GM18858 (cell line): ENCODE measurements at regions not wholly inside any gene's neighbourhood (a gene's known extent, or its start where the extent isn't known, plus 50 kb on each side); places are given as distances from the start of the nearest gene placed in this dataset.
"Not testable (repeated sequence)": the region's sequence is repeated elsewhere in the genome, so short reads cannot be mapped to it uniquely, and the experiment has no call there.

Experiments
- ATAC-seq: cut with Tn5 transposase; IDR thresholded peaks from one replicate; pipeline ENCODE4 v1.9.1; 2021; ENCODE audit not compliant: unreplicated experiment

DNA sequence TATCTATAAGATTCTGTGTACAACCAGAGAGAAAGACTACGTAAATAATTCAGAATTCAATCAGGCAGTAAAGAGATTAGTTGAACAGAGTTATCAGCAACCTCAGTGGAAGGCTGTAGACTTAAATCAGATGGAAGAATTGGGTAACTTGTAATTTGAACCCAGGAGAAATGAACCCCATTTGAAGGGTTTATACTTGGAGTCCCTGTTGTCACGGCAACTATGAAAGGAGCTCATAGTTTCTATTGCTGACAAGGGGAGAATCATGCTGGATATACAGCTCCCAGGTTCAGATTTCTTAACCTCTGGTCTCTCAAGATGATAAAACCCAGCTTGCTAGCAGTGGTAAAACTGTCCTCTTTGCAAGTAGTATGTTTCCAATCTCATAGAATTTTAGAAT, 54.4 kb upstream of the BMP4 start:
- no peak for ATAC-seq

DNA sequence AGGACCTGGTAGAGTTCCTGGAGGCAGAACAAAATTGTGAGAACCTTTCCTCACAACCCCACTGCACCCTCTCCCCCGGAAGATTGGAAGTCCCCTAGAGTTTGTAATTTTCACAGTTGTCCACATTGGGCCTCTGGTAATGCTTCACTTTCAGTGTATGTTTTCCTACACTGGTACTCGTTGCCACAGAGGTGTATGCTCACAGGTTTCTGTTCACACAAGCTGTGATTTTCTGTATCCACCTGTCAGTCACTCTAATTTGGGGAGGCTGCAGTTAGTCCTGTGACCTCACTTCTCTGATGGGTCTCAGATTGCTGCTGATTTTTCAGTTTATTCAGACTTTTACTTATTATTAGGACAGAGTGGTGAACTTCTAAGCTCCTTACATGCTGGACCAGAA, 66.4 kb upstream of the BMP4 start:
- no peak for ATAC-seq

DNA sequence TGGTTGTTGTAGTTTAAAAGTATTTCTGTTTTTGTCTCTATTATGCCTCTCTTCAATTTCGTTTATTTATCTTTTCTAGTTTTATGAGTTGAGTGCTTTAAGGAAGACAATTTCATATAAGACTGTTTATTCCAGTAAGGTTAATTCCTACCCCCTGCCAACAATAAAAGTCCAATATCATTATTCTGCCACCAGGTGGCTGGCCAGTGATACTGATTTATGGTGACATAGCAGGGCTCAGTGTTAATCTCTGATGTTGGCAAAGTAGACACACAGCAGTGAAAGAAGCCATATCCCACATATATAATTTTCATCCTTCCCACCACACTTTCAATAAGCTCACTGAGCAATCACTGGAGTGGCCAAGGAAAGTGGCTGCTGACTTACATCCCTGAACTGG, 69.0 kb upstream of the BMP4 start:
- no peak for ATAC-seq

DNA sequence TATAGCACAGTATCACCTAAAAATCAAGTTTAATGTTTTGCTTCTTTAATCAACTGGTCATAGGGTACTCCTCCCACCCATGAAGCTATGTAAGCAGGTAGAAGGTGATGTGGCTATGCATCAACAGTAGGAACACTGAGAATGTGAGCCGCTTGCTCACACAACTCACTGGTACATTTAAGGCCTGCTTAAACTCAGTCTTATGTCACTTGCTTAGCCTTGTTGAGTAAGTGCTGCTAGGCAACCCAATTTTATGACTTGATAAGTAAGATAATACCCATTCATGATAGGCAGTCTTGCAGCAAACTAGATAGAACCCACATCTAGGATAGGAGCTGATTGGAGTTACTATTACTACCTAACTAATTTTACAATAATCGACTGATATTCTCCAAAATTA, 70.0 kb upstream of the BMP4 start:
- ATAC-seq = no peak

DNA sequence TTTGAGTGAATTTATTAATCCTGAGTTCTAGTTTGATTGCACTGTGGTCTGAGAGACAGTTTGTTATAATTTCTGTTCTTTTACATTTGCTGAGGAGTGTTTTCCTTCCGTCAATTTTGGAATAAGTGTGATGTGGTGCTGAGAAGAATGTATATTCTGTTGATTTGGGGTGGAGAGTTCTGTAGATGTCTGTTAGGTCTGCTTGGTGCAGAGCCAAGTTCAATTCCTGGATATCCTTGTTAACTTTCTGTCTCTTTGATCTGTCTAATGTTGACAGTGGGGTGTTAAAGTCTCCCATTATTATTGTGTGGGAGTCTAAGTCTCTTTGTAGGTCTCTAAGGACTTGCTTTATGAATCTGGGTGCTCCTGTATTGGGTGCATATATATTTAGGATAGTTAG, 74.4 kb upstream of the BMP4 start:
- ATAC-seq = not testable (repeated sequence)

DNA sequence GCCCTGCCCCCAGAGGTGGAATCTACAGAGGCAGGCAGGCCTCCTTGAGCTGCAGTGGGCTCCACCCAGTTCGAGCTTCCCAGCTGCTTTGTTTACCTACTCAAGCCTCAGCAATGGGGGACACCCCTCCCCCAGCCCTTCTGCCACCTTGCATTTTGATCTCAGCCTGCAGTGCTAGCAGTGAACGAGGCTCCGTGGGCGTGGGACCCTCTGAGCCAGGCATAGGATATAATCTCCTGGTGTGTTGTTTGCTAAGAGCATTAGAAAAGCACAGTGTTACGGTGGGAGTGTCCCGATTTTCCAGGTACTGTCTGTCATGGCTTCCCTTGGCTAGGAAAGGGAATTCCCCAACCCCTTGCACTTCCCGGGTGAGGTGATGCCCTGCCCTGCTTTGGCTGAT, 76.7 kb upstream of the BMP4 start:
- ATAC-seq = not testable (repeated sequence)

DNA sequence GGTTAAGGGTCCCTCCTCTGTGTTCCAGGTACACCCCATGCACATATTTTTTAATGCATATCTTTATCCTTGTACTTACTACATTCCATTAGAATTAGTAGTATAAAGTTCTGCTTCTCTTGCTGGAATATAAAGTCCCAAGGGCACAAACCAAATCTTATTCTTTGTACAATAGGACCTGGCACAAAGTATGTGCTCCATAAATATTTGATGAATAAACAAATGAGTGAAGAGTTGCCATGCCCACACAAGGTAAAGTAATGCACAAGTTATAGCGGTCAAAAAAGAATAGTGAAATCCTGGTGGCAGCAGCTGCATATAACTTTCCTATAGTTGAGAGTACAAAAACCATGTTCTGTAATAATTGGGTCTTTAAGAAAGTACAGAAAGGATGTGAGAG, 82.1 kb upstream of the BMP4 start:
- no peak for ATAC-seq

DNA sequence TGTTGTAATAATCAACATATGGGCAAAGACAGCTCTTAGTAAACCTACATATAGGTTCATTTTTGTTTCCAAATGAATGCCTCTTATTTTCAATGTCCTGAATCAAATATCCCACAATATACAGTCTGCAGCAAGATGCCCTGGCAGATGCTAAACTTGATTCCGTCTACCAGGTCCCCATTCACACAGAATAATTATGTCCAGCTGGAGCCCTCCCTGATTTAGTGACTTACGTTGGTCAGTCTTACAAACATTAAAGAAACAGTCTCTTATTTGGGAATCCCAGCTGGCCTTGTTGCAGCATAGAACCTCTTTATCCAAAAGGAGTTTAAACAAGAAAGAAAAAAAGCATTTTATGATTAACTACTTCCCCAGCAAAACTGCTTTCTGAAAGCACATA, 82.7 kb upstream of the BMP4 start:
- ATAC-seq = no peak

DNA sequence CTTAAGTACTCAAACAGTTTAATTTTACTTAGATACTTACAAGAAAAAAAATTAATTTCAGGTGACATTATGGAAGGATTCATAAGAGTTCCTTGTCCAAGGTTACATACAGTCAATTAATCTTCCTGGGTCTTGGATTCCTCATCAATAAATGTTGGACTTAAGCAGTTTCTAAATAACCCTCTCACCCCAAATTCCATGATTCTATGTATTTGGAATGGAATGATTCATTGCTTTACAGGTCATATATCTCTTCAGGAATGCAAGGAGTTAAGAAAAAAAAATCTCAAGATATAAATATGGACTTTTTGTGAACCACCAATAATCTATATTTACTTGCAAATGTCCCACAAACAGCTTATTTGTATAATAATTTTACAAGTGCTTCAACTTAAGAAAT, 84.2 kb upstream of the BMP4 start:
- no peak for ATAC-seq

DNA sequence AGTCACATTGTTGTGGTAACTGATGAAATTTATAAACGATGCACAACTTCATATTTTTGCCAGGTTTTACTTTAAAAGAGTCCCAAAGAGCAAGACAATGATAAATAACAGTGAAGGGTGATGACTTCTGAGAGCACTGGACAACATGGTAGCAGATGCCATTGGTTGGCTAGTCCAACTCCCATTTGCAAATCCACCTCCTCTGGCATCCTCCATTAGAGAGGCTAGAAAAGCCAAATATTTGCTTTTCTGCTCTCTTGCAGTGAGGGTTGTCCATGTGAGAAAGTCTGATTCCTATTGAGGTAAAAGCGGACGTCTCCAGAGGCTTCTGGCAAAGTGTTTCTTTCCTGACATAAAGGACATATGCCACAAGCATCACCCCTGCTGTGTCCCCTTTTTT, 89.6 kb upstream of the BMP4 start:
- no peak for ATAC-seq

DNA sequence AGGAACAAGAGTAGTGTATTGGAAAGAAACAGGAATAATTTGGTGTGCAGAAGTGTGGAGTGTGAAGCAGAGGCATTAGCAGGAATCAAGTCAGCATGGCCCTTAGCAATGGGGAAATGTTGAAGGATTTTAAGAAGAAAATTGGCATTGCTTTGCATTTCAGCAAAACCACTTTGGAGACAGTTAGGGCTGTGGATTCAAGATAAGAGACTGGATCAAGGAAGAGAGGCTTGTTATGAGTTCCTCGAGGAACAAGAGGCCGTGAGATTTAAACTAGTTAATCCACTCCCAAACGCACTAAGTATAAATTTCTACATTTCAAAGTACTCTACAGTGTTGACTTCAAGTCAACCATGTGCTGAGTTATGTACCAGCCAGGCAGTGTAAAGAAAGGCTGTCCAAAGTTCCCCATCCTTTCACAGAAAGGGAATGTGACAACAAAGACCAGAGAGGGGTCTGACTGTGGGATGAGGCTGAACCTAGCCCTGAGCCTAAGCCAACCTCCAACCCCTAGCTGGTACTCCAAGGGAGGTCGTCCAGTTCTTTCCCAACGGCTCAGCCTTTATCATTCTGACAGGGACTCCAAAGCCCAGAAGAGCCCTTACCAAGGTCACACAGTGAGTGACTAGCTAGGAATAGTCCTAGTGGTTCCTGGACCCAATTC, 91.2 kb upstream of the BMP4 start:
- no peak for ATAC-seq

DNA sequence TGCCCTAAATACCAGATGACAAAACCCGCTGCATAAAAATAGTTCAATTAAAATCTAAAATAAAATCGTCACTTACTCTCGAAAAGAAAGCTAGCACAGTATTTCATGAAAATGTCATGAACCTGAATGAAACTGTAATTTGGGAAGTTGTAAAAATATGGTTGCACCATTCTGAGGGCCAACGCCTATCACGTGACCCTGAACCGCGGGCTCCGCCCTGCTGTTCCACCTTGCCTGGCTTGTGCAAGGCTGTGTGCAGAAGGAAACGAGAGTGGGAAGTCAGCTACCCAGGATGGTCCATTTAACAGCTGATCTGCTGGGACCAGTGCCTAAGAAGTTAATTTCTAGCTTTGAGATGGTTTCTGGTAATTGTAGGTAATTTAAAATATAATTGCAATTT, 91.7 kb upstream of the BMP4 start:
- ATAC-seq = no peak

DNA sequence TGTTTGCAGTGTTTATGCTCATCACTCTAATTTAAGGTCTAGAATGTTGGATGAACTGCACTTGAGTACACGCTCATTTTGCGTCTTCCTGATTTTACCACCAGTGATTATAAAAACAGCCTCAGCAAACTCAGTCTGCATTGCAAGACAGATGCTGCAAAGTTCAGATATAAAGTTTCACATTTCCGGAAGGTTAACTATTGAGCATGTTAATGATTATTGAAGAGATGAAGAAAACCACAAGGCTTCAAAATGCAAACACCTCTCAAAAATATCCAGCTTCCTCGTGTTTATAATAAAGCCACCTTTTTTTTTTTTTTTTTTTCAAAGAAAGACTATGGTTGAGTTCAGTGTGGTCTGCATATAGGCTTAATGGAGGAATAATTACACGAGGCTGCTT, 92.1 kb upstream of the BMP4 start:
- no peak for ATAC-seq

DNA sequence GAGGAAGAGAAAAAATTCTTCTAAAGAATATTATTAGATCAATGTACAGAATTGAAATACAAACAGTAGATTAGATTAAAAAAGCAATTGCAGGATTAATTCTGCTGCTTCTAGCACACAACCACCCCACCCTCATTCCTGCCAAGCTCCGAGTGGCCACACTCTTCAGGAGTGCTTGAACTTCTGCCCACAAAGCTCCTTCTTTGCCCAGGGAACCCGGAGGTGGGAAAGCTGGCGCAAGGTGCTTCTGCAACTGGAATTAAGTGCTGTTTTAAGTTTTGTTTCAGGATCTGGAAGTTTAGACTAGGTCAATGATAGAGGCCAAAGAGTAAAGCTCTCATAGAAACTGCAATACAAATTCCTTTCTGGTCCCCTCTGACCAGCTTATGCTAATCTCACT, 94.1 kb upstream of the BMP4 start:
- no peak for ATAC-seq

DNA sequence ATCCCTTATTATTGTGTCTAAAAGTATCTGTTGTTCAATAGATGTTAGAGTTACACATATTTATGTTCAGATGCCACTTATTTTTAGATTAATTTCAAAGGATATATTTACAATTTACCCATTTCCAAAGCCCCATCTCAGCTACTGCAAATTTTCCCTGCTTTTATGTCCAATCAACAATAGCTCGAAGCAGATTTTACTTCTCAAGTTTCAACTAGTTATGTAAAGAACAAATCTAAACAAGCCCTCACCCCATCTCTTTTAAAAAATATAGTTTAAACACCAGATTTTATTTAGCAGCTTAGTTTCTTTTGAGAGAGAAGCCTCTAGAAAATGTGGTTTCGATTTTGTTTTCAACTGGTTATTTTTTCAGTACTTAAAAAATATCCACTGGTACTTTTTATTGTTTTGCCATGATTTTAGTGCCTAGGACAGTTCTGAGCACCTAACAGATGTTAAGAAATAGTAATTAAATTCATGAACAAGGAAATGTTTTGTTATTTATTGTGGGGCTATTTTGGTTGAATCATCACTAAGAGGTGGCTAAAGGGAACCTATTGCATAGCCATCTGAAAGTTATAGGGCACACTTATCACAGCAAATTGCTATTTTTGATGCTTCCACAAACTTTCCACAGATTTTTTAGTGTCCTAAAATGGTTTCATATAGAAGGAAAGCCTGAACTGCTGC, 96.2 kb upstream of the BMP4 start:
- ATAC-seq = no peak

DNA sequence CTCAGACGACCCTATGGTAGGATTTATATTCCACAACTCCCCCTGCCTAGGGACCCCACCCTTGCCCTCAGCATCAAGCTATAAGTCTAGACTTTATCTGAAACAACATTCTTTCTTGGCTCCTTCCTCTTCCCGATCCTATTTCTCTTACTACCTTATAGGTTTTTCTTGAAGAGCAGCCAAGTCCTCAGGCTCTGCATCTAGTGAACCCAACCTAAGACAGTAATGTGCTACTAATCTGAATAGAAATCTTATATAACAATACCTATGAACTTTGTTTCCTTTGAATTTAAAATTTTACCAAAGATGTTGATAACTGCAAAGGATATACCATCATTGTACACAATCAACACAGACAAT, 96.7 kb upstream of the BMP4 start:
- no peak for ATAC-seq

DNA sequence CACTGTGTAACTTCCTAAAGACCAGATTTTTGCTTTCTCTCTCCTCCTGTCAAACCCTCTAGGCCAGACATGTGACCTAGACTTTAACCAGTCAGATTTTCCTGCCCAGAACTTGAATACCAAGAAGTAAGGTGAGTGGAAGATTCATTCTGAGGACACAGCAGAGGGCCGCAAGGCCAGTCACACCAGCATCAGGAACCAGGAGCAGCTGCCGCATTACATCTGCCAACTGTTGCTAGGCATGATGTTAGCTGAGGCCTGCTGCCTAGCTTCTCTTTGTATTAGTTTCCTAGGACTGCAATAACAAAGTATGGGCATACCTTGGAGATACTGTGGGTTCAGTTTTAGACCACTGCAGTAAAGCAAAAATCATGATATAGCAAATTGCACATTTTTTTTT, 101.9 kb upstream of the BMP4 start:
- no peak for ATAC-seq

DNA sequence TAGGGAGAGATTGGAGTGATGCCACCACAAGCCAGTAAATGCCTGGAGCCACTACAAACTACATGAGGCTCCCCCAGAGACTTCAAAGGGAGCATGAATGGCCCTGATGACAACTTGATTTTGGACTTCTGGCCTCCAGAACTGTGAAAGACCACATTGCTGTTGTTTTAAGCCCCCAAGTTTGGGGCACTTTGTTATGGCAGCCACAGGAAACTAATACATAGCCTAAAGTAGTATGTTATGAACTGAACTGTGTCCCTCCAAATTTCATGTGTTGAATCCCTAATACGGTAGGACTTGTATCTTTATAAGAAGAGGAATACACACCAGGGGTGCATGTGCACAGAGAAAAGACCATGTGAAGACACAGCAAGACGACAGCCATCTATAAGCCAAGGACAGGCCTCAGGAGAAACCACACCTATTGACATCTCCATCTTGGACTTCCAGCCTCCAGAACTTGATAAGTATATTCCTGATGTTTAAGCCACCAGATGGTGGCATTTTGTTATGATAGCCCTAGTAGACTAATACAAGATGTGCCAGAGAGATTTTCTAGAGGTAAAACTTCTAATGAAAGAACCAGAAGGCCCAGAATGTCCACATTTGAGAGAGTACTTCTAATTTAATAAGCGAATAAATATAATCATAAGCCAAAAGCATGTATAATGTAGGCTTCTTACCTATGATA, 127.1 kb upstream of the BMP4 start:
- no peak for ATAC-seq

DNA sequence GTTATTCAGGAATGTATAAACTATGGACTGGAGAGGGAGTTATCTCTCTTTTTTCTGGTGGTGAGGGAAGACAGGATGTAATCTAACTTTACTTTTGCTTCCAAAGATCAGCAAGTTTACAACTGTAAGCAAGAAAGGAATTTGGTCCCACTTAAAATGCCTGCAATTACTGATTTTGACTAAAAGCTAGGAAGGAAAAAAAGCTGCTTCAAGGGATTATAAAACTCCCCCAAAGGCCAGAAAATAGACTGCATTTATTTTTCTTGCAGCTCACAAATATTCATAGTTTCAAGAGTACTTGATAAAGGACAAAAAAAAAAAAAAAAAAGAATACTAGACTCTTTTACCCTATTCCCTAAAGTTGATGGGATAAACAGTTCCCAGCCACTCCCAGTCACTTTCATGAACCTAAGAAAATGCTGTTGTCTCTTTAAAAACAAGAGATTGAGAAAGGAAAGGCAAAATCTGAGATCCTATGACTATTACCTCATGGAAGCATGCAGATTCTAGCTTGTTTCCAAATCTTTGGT, 128.7 kb upstream of the BMP4 start:
- no peak for ATAC-seq

DNA sequence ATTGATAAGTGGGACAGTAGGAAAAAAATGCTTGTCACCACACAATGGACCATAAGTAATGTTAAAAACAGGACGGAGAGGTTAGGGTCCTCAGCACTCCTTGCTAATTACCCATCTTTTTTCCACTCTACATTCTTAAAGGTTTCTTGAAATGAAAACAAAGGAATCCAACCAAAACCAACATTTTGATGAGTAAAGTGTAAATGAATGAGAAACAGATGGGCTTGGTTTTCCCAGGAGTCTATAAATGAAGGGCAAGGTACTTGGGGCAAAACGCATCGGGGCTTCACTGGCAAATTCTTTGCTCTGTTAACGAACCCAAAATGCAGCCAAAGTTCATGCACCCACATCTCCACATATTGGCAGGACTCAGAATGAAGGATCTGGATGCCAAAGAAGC, 129.2 kb upstream of the BMP4 start:
- no peak for ATAC-seq

DNA sequence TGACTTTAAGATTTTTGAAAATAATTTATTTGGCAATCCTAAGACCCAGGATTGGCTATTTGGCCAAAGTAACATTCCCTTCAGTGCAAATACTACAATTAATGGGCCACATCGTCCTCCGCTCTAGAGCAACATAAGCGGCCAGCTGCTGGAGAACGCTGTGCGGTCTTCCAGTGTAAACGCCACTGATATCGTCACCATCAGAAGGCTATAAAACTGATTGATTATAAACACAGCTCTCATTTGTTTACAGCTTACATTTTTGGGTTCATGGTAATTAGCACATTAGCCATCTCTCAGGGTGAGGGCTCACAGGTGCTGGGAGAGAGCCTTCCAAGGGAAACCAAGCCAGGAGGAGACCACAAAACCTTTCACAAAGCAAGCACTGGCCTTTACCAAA, 130.1 kb upstream of the BMP4 start:
- no peak for ATAC-seq

DNA sequence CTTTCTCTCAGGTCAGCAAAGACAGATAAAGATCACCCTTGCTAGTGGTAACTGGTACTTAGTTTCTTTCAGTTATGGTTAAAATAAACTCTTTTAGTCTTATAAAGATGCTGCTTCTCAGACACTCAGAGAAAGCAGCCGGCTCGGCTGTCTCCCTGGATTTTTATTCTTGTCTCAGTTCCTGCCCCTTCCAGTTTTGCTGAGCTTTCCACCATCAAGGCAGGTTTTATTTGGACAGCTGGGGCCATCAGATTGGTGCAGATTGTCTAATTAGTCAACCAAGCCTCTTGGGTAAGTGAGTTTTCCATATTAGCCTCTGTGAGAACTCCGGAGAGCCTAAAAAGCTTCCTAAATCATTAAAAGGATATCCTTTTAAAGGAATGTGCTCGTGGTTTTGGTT, 130.8 kb upstream of the BMP4 start:
- no peak for ATAC-seq
